GM19043 (cell line): ENCODE measurements at regions not wholly inside any gene's neighbourhood (a gene's known extent, or its start where the extent isn't known, plus 50 kb on each side); places are given as distances from the start of the nearest gene placed in this dataset.
"Not testable (repeated sequence)": the region's sequence is repeated elsewhere in the genome, so short reads cannot be mapped to it uniquely, and the experiment has no call there.

Source experiments
- ATAC-seq: cut with Tn5 transposase; IDR thresholded peaks from one replicate; pipeline ENCODE4 v1.9.1; 2021; ENCODE audit warnings: low read depth; ENCODE audit not compliant: unreplicated experiment

GRCh38 chr7:79786187-79786586 is 332.7 kb upstream of the MAGI2 start:
- no peak for ATAC-seq

- no peak for ATAC-seq
Observed at GRCh38 chr7:79785556-79785955, 332.1 kb upstream of the MAGI2 start.

DNA sequence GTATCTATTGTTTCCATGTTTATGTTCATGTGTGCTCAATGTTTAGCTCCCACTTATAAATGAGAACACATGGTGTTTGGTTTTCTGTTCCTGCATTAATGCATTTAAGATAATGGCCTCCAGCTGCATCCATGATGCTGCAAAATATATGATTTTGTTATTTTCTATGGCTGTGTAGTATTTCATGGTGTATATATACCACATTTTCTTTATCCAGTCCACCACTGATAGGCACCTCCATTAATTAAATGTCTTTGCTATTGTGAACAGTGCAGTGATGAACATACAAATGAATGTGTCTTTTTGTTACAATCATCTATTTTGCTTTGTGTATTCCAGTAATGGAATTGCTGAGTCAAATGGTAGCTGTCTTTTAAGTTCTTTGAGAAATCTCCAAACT is 329.4 kb upstream of the MAGI2 start:
- ATAC-seq = no peak

DNA sequence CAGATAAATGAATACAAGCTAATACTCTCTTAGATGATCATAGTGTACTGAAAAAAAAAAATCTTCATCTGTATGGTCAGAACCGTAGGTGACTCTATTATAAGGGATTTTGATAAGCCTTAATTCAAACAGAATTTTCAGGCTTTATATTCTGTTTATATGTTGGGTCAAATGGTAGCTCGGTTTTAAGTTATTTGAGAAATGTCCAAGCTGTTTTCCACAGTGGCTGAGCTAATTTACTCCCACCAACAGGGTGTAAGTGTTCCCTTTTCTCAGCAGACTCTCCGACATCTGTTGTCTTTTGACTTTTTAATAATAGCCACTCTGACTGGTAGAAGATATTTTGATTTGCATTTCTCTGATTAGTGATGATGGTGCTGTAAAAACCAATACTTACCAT is 328.8 kb upstream of the MAGI2 start:
- ATAC-seq = no peak

DNA sequence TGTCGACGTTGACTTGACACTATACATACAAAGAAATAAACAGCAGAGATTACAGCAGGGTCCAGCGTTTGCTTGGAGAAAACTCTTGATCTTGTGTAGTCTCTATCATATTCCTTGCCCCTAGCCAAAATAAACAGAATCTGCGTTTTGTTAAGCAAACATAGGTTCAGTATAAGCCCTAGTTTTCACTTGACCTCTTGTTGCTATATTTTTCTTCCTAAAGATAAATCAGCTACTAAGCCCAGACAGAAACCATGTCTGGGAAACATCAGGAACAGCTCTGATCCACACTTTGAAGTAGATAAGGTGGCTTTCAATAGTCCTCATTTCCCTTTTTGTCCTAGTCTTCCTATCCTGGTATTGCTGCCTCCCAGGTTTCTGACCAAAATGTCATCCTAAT is 328.2 kb upstream of the MAGI2 start:
- no peak for ATAC-seq

- no peak for ATAC-seq
Observed at GRCh38 chr7:79778786-79779770, 325.6 kb upstream of the MAGI2 start.

DNA sequence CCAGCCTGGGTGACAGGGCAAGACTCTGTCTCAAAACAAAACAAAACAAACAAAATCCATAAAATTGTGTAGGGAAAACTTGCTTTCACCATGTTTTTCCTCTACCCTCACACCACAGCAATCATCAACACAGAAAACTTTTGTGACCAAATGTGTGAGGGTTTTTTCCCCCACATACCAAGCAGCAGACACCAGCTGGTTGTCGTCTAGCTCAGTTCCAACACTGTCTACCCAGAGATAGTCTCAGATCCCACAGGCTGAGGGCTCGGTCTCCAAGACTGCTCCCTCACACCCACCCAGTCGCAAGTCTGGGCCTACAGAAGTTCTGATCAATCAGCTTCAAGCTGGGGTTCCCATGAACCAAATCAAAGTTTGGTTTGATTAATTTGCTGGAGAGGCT is 322.4 kb upstream of the MAGI2 start:
- ATAC-seq = no peak

- no peak for ATAC-seq
Observed at GRCh38 chr7:79774150-79774549, 320.7 kb upstream of the MAGI2 start.

DNA sequence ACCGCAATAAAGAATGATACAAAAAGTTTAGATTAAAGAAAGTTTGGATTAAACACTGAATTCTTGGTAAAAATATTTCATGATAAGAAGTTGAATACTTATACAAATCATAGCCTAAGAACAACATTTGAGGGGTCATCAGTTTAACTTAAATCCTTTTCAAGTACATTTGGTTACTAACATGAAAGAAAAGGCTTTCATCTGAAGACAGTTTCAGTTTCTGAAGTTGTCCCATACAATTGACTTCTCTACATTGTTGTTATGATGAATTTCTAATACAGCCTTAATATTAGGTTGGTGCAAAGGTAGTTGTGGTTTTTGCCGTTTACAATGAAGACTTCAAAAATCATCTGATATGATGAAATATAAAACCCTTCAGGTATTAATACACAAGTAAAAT is 317.5 kb upstream of the MAGI2 start:
- ATAC-seq = no peak

DNA sequence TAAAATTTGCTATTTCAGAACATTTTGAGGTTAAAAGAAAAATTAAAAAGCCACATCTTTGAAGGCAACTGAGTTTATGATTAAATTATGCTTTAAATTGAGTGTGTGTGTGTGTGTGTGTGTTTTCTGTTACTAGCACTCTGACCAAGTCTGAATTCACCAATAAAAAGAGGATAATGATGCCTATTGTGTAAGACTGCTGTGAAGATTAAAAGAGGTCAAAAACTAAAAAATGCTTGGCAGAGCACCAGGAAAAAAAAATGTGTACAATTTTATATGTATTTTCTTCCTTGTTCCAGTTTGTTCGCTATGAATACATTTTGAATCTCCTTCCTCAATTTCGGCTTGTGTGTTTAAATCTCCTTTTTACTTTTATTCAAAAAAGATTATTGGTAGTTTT is 316.6 kb upstream of the MAGI2 start:
- ATAC-seq = no peak

DNA sequence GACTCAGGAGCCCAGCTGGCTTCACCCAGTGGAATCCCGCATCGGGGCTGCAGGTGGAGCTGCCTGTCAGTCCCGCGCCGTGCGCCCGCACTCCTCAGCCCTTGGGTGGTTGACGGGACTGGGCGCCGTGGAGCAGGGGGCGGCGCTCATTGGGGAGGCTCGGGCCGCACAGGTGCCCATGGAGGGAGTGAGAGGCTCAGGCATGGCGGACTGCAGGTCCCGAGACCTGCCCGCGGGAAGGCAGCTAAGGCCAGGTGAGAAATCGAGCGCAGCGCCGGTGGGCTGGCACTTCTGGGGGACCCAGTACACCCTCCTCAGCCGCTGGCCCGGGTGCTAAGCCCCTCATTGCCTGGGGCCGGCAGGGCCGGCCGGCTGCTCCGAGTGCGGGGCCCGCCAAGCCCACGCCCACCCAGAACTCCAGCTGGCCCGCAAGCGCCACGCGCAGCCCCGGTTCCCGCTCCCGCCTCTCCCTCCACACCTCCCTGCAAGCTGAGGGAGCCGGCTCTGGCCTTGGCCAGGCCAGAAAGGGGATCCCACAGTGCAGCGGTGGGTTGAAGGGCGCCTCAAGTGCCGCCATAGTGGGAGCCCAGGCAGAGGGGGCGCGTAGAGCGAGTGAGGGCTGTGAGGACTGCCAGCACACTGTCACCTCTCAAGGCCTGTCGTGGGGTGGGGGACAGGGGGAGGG is 314.6 kb upstream of the MAGI2 start:
- not testable (repeated sequence) for ATAC-seq

GRCh38 chr7:79767192-79767591 is 313.7 kb upstream of the MAGI2 start:
- not testable (repeated sequence) for ATAC-seq

GRCh38 chr7:79761876-79762429 is 308.5 kb upstream of the MAGI2 start:
- no peak for ATAC-seq

DNA sequence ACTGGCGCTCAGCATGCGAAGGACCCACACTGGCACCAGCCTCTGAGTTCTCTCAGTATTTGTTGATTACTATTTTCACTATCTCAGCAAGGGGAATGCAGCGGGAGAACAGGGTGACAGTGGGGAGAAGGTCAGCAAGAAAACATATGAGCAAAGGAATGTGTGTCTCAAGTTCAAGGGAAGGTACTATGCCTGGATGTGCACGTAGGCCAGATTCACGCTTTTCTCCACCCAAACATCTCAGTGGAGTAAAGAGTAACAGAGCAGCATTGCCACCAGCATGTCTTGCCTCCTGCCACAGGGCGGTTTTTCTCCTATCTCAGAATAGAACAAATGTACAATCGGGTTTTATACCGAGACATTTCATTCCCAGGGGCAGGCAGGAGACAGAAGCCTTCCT is 297.5 kb upstream of the MAGI2 start:
- not testable (repeated sequence) for ATAC-seq

DNA sequence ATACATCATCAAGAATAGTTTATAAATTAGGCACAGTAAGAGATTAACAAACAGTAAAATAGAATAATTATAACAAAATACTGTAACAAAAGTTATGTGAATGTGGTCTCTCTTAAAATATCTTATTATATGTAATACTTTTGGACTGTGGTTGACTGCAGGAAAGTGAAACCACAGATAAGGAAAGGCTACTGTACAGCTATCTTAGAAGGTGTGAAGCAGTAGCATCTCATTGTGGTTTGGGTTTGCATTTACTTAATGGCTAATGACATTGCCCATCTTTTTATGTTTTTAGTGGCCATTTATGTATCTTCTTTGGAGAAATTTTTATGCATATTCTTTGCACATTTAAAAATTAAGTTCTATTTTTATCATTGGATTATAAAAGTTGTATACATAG is 296.4 kb upstream of the MAGI2 start:
- no peak for ATAC-seq

GRCh38 chr7:79741684-79742083 is 288.2 kb upstream of the MAGI2 start:
- ATAC-seq = no peak

DNA sequence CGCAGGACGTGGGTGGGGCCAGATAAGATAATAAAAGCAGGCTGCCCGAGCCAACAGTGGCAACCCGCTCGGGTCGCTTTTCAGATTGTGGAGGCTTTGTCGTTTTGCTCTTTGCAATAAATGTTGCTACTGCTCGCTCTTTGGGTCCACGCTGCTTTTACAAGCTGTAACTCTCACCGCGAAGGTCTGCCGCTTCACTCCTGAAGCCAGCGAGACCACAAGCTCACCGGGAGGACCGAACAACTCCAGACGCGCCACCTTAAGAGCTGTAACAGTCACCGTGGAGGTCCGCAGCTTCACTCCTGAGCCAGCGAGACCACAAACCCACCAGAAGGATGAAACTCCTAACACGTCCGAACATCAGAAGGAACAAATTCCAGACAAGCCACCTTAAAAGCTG is 286.6 kb upstream of the MAGI2 start:
- ATAC-seq = no peak

- not testable (repeated sequence) for ATAC-seq
Observed at GRCh38 chr7:79739036-79739709, 285.7 kb upstream of the MAGI2 start.

- no peak for ATAC-seq
Observed at GRCh38 chr7:79736418-79736817, 283.0 kb upstream of the MAGI2 start.

DNA sequence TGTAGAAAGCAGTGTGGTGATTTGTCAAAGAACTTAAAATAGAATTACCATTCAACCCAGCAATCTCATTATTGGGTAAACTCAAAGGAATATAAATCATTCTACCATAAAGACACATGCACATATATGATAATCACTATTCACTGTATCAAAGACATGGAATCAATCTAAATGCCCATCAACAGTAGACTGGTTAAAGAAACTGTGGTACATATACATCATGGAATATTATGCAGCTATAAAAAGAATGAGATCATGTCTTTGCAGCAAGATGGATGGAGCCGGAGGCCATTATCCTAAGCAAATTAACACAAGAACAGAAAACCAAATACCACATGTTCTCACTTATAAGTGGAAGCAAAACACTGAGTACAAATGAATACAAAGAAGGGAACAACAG is 281.5 kb upstream of the MAGI2 start:
- no peak for ATAC-seq

- ATAC-seq = no peak
Observed at GRCh38 chr7:79734181-79734580, 280.7 kb upstream of the MAGI2 start.
